HG02970 (cell line): ENCODE measurements at regions not wholly inside any gene's neighbourhood (a gene's known extent, or its start where the extent isn't known, plus 50 kb on each side); places are given as distances from the start of the nearest gene placed in this dataset.

Experiments used
- ATAC-seq: cut with Tn5 transposase; IDR thresholded peaks from one replicate; pipeline ENCODE4 v1.9.1; 2021; ENCODE audit warnings: mild to moderate bottlenecking, moderate library complexity, moderate number of reproducible peaks; ENCODE audit not compliant: unreplicated experiment, low FRiP score

- ATAC-seq: peak; percentile 52
Measured at GRCh38 chr2:6224267-6224666, 532.1 kb downstream of the SOX11 start.

GRCh38 chr2:6228251-6228650, 536.1 kb downstream of the SOX11 start:
- no peak for ATAC-seq

- ATAC-seq: no peak
Measured at GRCh38 chr2:6231166-6231565, 539.0 kb downstream of the SOX11 start.

GRCh38 chr2:6233993-6234392, 541.8 kb downstream of the SOX11 start:
- ATAC-seq: no peak

- no peak for ATAC-seq
Measured at GRCh38 chr2:6234702-6235101, 542.5 kb downstream of the SOX11 start.

GRCh38 chr2:6236317-6236716, 544.1 kb downstream of the SOX11 start:
- no peak for ATAC-seq

GRCh38 chr2:6237039-6237660, 545.0 kb downstream of the SOX11 start:
- no peak for ATAC-seq

- ATAC-seq: no peak
Measured at GRCh38 chr2:6249557-6249956, 557.4 kb downstream of the SOX11 start.

GRCh38 chr2:6254441-6254840, 562.3 kb downstream of the SOX11 start:
- no peak for ATAC-seq

- no peak for ATAC-seq
Measured at GRCh38 chr2:6264198-6264597, 572.0 kb downstream of the SOX11 start.

- ATAC-seq: no peak
Measured at GRCh38 chr2:6281524-6281923, 584.2 kb downstream of the CMPK2 start.

- no peak for ATAC-seq
Measured at GRCh38 chr2:6283259-6283658, 582.4 kb downstream of the CMPK2 start.

GRCh38 chr2:6287406-6287805, 578.3 kb downstream of the CMPK2 start:
- ATAC-seq: no peak

- no peak for ATAC-seq
Measured at GRCh38 chr2:6288791-6289190, 576.9 kb downstream of the CMPK2 start.

- no peak for ATAC-seq
Measured at GRCh38 chr2:6290217-6291015, 575.3 kb downstream of the CMPK2 start.

GRCh38 chr2:6294791-6295190, 570.9 kb downstream of the CMPK2 start:
- no peak for ATAC-seq

GRCh38 chr2:6297238-6297637, 568.5 kb downstream of the CMPK2 start:
- no peak for ATAC-seq

- no peak for ATAC-seq
Measured at GRCh38 chr2:6301426-6301825, 564.3 kb downstream of the CMPK2 start.

- ATAC-seq: peak; percentile 7
Measured at GRCh38 chr2:6308986-6309385, 556.7 kb downstream of the CMPK2 start.

GRCh38 chr2:6309415-6310255, 556.1 kb downstream of the CMPK2 start:
- peak; percentile 83 for ATAC-seq
